ENCODE measurements at regions not wholly inside any gene's neighbourhood (a gene's known extent, or its start where the extent isn't known, plus 50 kb on each side); places are given as distances from the start of the nearest gene placed in this dataset.

DNA sequence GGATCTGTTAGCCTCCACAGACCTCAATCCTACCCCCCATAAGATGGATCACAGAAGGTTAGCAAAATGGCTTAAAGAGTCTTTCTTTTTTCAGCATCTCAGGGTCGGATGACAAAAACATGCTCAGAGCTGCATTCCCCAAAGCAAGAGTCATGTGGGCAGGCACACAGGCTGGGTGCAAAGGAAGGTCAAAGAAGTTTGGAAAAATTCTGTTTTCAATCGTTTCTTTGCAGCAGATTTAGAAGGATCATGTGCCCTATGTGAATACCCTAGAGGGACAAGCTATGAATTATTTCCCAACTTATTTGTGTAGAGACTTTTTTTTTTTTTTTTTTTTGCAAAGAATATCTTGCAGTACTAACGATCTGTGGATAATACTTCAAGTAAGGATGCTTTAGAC, 845.4 kb downstream of the VRK1 start:
- CTCF ChIA-PET: interaction anchor here (0.6 kb wide), 1 partner anchor 895 kb away, joined by 4 read pairs; no protein-coding TSS in a partner anchor
- peaks cover 3% of the 10 kb centered on the region; the same call in 1 of the 2 replicates for H3K27me3 Mint-ChIP-seq (ENCODE audit: low read depth)
- H3K27ac Mint-ChIP-seq: no peak overlapping the region
- DNase-seq (ENCODE audit: low spot score) (no peak), ATAC-seq (no peak)
- TF ChIP-seq ATF1 (CRISPR knock-in tag; IDR thresholded peaks at IDR 0.05) (no peak), RELA (CRISPR knock-in tag; IDR thresholded peaks at IDR 0.05; ENCODE audit: borderline replicate concordance) (no peak), SOX15 (CRISPR knock-in tag; IDR thresholded peaks at IDR 0.05) (no peak), ZNF138 (CRISPR knock-in tag; conservative IDR thresholded peaks at IDR 0.05) (no peak), OVOL2 (CRISPR knock-in tag; IDR thresholded peaks at IDR 0.05; ENCODE audit: borderline replicate concordance) (no peak), TCF7 (CRISPR knock-in tag; IDR thresholded peaks at IDR 0.05; ENCODE audit: low read depth) (no peak), GTF2I (CRISPR knock-in tag; conservative IDR thresholded peaks at IDR 0.05) (no peak), ZBTB21 (CRISPR knock-in tag; IDR thresholded peaks at IDR 0.05; ENCODE audit: borderline replicate concordance) (no peak)
- TF ChIP-seq, protein P1, sequence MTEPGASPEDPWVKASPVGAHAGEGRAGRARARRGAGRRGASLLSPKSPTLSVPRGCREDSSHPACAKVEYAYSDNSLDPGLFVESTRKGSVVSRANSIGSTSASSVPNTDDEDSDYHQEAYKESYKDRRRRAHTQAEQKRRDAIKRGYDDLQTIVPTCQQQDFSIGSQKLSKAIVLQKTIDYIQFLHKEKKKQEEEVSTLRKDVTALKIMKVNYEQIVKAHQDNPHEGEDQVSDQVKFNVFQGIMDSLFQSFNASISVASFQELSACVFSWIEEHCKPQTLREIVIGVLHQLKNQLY (CRISPR knock-in tag; IDR thresholded peaks at IDR 0.05): no peak
- TF ChIP-seq, protein P2, sequence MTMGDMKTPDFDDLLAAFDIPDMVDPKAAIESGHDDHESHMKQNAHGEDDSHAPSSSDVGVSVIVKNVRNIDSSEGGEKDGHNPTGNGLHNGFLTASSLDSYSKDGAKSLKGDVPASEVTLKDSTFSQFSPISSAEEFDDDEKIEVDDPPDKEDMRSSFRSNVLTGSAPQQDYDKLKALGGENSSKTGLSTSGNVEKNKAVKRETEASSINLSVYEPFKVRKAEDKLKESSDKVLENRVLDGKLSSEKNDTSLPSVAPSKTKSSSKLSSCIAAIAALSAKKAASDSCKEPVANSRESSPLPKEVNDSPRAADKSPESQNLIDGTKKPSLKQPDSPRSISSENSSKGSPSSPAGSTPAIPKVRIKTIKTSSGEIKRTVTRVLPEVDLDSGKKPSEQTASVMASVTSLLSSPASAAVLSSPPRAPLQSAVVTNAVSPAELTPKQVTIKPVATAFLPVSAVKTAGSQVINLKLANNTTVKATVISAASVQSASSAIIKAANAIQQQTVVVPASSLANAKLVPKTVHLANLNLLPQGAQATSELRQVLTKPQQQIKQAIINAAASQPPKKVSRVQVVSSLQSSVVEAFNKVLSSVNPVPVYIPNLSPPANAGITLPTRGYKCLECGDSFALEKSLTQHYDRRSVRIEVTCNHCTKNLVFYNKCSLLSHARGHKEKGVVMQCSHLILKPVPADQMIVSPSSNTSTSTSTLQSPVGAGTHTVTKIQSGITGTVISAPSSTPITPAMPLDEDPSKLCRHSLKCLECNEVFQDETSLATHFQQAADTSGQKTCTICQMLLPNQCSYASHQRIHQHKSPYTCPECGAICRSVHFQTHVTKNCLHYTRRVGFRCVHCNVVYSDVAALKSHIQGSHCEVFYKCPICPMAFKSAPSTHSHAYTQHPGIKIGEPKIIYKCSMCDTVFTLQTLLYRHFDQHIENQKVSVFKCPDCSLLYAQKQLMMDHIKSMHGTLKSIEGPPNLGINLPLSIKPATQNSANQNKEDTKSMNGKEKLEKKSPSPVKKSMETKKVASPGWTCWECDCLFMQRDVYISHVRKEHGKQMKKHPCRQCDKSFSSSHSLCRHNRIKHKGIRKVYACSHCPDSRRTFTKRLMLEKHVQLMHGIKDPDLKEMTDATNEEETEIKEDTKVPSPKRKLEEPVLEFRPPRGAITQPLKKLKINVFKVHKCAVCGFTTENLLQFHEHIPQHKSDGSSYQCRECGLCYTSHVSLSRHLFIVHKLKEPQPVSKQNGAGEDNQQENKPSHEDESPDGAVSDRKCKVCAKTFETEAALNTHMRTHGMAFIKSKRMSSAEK (CRISPR knock-in tag; IDR thresholded peaks at IDR 0.05; ENCODE audit: borderline replicate concordance): no peak
- TF ChIP-seq, protein P3, sequence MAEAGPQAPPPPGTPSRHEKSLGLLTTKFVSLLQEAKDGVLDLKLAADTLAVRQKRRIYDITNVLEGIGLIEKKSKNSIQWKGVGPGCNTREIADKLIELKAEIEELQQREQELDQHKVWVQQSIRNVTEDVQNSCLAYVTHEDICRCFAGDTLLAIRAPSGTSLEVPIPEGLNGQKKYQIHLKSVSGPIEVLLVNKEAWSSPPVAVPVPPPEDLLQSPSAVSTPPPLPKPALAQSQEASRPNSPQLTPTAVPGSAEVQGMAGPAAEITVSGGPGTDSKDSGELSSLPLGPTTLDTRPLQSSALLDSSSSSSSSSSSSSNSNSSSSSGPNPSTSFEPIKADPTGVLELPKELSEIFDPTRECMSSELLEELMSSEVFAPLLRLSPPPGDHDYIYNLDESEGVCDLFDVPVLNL (CRISPR knock-in tag; IDR thresholded peaks at IDR 0.05; ENCODE audit: borderline replicate concordance, low read depth): no peak
- TF ChIP-seq, protein P4, sequence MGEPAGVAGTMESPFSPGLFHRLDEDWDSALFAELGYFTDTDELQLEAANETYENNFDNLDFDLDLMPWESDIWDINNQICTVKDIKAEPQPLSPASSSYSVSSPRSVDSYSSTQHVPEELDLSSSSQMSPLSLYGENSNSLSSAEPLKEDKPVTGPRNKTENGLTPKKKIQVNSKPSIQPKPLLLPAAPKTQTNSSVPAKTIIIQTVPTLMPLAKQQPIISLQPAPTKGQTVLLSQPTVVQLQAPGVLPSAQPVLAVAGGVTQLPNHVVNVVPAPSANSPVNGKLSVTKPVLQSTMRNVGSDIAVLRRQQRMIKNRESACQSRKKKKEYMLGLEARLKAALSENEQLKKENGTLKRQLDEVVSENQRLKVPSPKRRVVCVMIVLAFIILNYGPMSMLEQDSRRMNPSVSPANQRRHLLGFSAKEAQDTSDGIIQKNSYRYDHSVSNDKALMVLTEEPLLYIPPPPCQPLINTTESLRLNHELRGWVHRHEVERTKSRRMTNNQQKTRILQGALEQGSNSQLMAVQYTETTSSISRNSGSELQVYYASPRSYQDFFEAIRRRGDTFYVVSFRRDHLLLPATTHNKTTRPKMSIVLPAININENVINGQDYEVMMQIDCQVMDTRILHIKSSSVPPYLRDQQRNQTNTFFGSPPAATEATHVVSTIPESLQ (CRISPR knock-in tag; IDR thresholded peaks at IDR 0.05): no peak
- TF ChIP-seq, protein P5, sequence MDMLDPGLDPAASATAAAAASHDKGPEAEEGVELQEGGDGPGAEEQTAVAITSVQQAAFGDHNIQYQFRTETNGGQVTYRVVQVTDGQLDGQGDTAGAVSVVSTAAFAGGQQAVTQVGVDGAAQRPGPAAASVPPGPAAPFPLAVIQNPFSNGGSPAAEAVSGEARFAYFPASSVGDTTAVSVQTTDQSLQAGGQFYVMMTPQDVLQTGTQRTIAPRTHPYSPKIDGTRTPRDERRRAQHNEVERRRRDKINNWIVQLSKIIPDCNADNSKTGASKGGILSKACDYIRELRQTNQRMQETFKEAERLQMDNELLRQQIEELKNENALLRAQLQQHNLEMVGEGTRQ (CRISPR knock-in tag; IDR thresholded peaks at IDR 0.05): no peak
- TF ChIP-seq, protein P6, sequence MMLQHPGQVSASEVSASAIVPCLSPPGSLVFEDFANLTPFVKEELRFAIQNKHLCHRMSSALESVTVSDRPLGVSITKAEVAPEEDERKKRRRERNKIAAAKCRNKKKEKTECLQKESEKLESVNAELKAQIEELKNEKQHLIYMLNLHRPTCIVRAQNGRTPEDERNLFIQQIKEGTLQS (CRISPR knock-in tag; conservative IDR thresholded peaks at IDR 0.05): no peak
- TF ChIP-seq, protein P7, sequence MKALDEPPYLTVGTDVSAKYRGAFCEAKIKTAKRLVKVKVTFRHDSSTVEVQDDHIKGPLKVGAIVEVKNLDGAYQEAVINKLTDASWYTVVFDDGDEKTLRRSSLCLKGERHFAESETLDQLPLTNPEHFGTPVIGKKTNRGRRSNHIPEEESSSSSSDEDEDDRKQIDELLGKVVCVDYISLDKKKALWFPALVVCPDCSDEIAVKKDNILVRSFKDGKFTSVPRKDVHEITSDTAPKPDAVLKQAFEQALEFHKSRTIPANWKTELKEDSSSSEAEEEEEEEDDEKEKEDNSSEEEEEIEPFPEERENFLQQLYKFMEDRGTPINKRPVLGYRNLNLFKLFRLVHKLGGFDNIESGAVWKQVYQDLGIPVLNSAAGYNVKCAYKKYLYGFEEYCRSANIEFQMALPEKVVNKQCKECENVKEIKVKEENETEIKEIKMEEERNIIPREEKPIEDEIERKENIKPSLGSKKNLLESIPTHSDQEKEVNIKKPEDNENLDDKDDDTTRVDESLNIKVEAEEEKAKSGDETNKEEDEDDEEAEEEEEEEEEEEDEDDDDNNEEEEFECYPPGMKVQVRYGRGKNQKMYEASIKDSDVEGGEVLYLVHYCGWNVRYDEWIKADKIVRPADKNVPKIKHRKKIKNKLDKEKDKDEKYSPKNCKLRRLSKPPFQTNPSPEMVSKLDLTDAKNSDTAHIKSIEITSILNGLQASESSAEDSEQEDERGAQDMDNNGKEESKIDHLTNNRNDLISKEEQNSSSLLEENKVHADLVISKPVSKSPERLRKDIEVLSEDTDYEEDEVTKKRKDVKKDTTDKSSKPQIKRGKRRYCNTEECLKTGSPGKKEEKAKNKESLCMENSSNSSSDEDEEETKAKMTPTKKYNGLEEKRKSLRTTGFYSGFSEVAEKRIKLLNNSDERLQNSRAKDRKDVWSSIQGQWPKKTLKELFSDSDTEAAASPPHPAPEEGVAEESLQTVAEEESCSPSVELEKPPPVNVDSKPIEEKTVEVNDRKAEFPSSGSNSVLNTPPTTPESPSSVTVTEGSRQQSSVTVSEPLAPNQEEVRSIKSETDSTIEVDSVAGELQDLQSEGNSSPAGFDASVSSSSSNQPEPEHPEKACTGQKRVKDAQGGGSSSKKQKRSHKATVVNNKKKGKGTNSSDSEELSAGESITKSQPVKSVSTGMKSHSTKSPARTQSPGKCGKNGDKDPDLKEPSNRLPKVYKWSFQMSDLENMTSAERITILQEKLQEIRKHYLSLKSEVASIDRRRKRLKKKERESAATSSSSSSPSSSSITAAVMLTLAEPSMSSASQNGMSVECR (CRISPR knock-in tag; IDR thresholded peaks at IDR 0.05; ENCODE audit: borderline replicate concordance): no peak
- TF ChIP-seq, protein P8, sequence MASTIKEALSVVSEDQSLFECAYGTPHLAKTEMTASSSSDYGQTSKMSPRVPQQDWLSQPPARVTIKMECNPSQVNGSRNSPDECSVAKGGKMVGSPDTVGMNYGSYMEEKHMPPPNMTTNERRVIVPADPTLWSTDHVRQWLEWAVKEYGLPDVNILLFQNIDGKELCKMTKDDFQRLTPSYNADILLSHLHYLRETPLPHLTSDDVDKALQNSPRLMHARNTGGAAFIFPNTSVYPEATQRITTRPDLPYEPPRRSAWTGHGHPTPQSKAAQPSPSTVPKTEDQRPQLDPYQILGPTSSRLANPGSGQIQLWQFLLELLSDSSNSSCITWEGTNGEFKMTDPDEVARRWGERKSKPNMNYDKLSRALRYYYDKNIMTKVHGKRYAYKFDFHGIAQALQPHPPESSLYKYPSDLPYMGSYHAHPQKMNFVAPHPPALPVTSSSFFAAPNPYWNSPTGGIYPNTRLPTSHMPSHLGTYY (CRISPR knock-in tag; IDR thresholded peaks at IDR 0.05): no peak
- peaks cover 4% of the 10 kb centered on the region; the same call in 1 of the 2 replicates for H3K36me3 Mint-ChIP-seq
- POLR2A ChIA-PET: interaction anchor here (0.6 kb wide), 1 partner anchor 53 kb away, joined by 5 read pairs; no protein-coding TSS in a partner anchor
- peaks cover 11% of the 10 kb centered on the region for H3K9me3 Mint-ChIP-seq
- H3K4me1 Mint-ChIP-seq: peaks cover 51% of the 10 kb centered on the region
- no peak overlapping the region for H3K4me3 Mint-ChIP-seq

Measured in WTC11 (cell line).